ENCODE measurements at regions not wholly inside any gene's neighbourhood (a gene's known extent, or its start where the extent isn't known, plus 50 kb on each side); places are given as distances from the start of the nearest gene placed in this dataset.

DNA sequence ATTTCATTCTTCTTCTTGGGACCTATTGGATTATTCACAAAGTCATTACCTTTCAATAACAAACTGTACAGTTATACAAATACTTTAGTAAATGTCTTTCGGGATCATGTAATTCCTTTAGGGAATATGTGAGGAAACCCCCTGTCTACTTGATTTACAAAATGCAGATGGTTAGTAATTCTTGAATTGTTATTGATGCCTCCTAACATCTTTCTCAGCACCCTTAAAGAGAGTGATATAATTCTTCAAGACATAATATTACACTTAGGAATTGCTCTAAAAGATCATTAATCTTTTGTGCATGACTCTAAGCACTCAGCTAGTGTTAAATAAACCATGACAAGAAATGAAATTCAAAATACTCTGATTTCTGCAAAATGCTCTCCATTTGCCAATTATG is 988.1 kb upstream of the HS3ST1 start:
- peaks cover 1% of the 10 kb centered on the region; the same call in 1 of the 2 replicates for H3K9me3 ChIP-seq (ENCODE audit: insufficient read depth, low read length)
- no peak overlapping the region for H3K9ac ChIP-seq (ENCODE audit: insufficient read length, low read depth)
- H3K4me1 ChIP-seq (ENCODE audit: insufficient read depth, insufficient read length) = no peaks in the 10 kb centered on the region
- no peaks in the 10 kb centered on the region for H3K36me3 ChIP-seq (ENCODE audit: insufficient read depth, insufficient read length, low read length)
- no peak for DNase-seq (ENCODE audit: low read depth, low spot score)
- TF ChIP-seq SUZ12 (IDR thresholded peaks at IDR 0.05; ENCODE audit: extremely low read depth, insufficient read depth, insufficient read length) = no peak
- TF ChIP-seq ZNF274 (IDR thresholded peaks at IDR 0.05; ENCODE audit: low read depth, low read length) = no peak
- TF ChIP-seq YY1 (IDR thresholded peaks at IDR 0.05; ENCODE audit: insufficient read depth, insufficient read length) = no peak
- no peak overlapping the region for H3K4me3 ChIP-seq (ENCODE audit: insufficient read length, low read depth)
- H3K27me3 ChIP-seq (ENCODE audit: insufficient read depth, insufficient read length) = no peaks in the 10 kb centered on the region

DNA sequence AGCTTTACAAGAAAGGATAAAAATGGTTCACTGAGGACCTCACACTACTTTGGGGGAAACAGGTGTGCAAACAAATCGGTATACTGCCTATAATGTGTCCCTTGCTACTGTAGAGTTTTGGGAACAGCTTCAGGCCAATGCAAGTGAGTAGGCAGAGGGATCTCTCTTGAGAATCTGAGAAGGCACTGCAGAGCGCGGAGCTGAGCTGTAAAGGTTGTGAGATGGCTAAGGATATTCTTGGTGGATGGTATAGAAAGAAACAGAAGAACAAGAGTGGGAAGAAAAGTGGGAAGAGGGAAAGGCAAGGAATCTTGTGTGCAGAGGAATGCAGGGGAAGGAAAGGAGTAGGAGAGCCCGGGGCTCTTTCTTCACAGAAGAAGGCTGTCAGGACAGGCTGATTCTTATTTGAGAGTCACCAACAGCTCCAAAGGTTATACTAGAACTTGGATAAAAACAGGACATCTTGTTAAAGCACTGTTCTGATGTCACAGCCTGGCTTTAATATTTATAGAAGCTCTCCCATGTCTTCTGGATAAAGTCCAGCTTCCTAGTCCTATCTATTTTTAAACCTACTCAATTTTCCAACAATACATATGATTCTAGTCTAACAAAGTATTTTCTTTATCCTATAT is 985.6 kb upstream of the HS3ST1 start:
- no peak for TF ChIP-seq SUZ12 (IDR thresholded peaks at IDR 0.05; ENCODE audit: extremely low read depth, insufficient read depth, insufficient read length)
- TF ChIP-seq YY1 (IDR thresholded peaks at IDR 0.05; ENCODE audit: insufficient read depth, insufficient read length) = no peak
- TF ChIP-seq ZNF274 (IDR thresholded peaks at IDR 0.05; ENCODE audit: low read depth, low read length) = no peak
- Histone ChIP-seq H3K9ac (ENCODE audit: insufficient read length, low read depth) (no peak overlapping the region), H3K4me3 (ENCODE audit: insufficient read length, low read depth) (no peak overlapping the region), H3K9me3 (ENCODE audit: insufficient read depth, low read length) (no peaks in the 10 kb centered on the region), H3K27me3 (ENCODE audit: insufficient read depth, insufficient read length) (no peaks in the 10 kb centered on the region), H3K4me1 (ENCODE audit: insufficient read depth, insufficient read length) (no peaks in the 10 kb centered on the region), H3K36me3 (ENCODE audit: insufficient read depth, insufficient read length, low read length) (no peaks in the 10 kb centered on the region)
- DNase-seq (ENCODE audit: low read depth, low spot score) = no peak

- Histone ChIP-seq H3K36me3 (ENCODE audit: insufficient read depth, insufficient read length, low read length) (no peaks in the 10 kb centered on the region), H3K9me3 (ENCODE audit: insufficient read depth, low read length) (no peaks in the 10 kb centered on the region), H3K27me3 (ENCODE audit: insufficient read depth, insufficient read length) (no peaks in the 10 kb centered on the region), H3K4me1 (ENCODE audit: insufficient read depth, insufficient read length) (no peaks in the 10 kb centered on the region), H3K9ac (ENCODE audit: insufficient read length, low read depth) (no peak overlapping the region), H3K4me3 (ENCODE audit: insufficient read length, low read depth) (no peak overlapping the region)
- TF ChIP-seq ZNF274 (IDR thresholded peaks at IDR 0.05; ENCODE audit: low read depth, low read length) = no peak
- no peak for TF ChIP-seq YY1 (IDR thresholded peaks at IDR 0.05; ENCODE audit: insufficient read depth, insufficient read length)
- TF ChIP-seq SUZ12 (IDR thresholded peaks at IDR 0.05; ENCODE audit: extremely low read depth, insufficient read depth, insufficient read length) = no peak
- DNase-seq (ENCODE audit: low read depth, low spot score) = no peak
Measured at GRCh38 chr4:12411072-12411471, 982.4 kb upstream of the HS3ST1 start.

GRCh38 chr4:12409507-12410190 is 981.0 kb upstream of the HS3ST1 start:
- DNase-seq (ENCODE audit: low read depth, low spot score) = no peak
- H3K9ac ChIP-seq (ENCODE audit: insufficient read length, low read depth) = no peak overlapping the region
- no peak overlapping the region for H3K4me3 ChIP-seq (ENCODE audit: insufficient read length, low read depth)
- H3K4me1 ChIP-seq (ENCODE audit: insufficient read depth, insufficient read length) = no peaks in the 10 kb centered on the region
- no peaks in the 10 kb centered on the region for H3K36me3 ChIP-seq (ENCODE audit: insufficient read depth, insufficient read length, low read length)
- no peaks in the 10 kb centered on the region for H3K27me3 ChIP-seq (ENCODE audit: insufficient read depth, insufficient read length)
- no peaks in the 10 kb centered on the region for H3K9me3 ChIP-seq (ENCODE audit: insufficient read depth, low read length)
- TF ChIP-seq YY1 (IDR thresholded peaks at IDR 0.05; ENCODE audit: insufficient read depth, insufficient read length) (no peak), ZNF274 (IDR thresholded peaks at IDR 0.05; ENCODE audit: low read depth, low read length) (no peak), SUZ12 (IDR thresholded peaks at IDR 0.05; ENCODE audit: extremely low read depth, insufficient read depth, insufficient read length) (no peak)

GRCh38 chr4:12408364-12408763 is 979.7 kb upstream of the HS3ST1 start:
- H3K27me3 ChIP-seq (ENCODE audit: insufficient read depth, insufficient read length) = no peaks in the 10 kb centered on the region
- no peak for TF ChIP-seq SUZ12 (IDR thresholded peaks at IDR 0.05; ENCODE audit: extremely low read depth, insufficient read depth, insufficient read length)
- no peak for DNase-seq (ENCODE audit: low read depth, low spot score)
- H3K4me1 ChIP-seq (ENCODE audit: insufficient read depth, insufficient read length) = no peaks in the 10 kb centered on the region
- H3K9ac ChIP-seq (ENCODE audit: insufficient read length, low read depth) = no peak overlapping the region
- H3K9me3 ChIP-seq (ENCODE audit: insufficient read depth, low read length) = no peaks in the 10 kb centered on the region
- H3K4me3 ChIP-seq (ENCODE audit: insufficient read length, low read depth) = no peak overlapping the region
- no peaks in the 10 kb centered on the region for H3K36me3 ChIP-seq (ENCODE audit: insufficient read depth, insufficient read length, low read length)

- H3K9ac ChIP-seq (ENCODE audit: insufficient read length, low read depth) = no peak overlapping the region
- H3K27me3 ChIP-seq (ENCODE audit: insufficient read depth, insufficient read length) = no peaks in the 10 kb centered on the region
- no peak overlapping the region for H3K4me3 ChIP-seq (ENCODE audit: insufficient read length, low read depth)
- no peak for TF ChIP-seq SUZ12 (IDR thresholded peaks at IDR 0.05; ENCODE audit: extremely low read depth, insufficient read depth, insufficient read length)
- no peak for TF ChIP-seq ZNF274 (IDR thresholded peaks at IDR 0.05; ENCODE audit: low read depth, low read length)
- TF ChIP-seq YY1 (IDR thresholded peaks at IDR 0.05; ENCODE audit: insufficient read depth, insufficient read length) = no peak
- no peaks in the 10 kb centered on the region for H3K36me3 ChIP-seq (ENCODE audit: insufficient read depth, insufficient read length, low read length)
- H3K4me1 ChIP-seq (ENCODE audit: insufficient read depth, insufficient read length) = no peaks in the 10 kb centered on the region
- no peak for DNase-seq (ENCODE audit: low read depth, low spot score)
- no peaks in the 10 kb centered on the region for H3K9me3 ChIP-seq (ENCODE audit: insufficient read depth, low read length)
Measured at GRCh38 chr4:12403175-12403574, 974.5 kb upstream of the HS3ST1 start.

DNA sequence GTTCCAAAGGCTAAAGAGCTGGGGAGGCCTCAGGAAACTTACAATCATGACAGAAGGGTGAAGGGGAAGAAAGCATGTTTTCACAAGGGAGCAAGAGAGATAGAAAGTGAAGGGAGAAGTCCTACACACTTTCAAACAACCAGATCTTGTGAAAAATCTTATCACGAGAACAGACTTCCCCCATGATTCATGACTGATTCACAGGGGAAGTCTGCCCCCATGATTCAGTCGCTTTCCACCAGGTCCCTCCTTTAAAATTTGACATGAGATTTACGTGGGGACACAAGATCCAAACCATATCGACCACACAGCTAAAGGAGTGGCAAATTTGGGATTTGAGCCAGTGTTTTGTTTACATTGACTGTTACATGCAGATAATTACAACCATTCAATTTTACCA is 971.1 kb upstream of the HS3ST1 start:
- Histone ChIP-seq H3K9ac (ENCODE audit: insufficient read length, low read depth) (no peak overlapping the region), H3K4me3 (ENCODE audit: insufficient read length, low read depth) (no peak overlapping the region), H3K9me3 (ENCODE audit: insufficient read depth, low read length) (no peaks in the 10 kb centered on the region), H3K27me3 (ENCODE audit: insufficient read depth, insufficient read length) (no peaks in the 10 kb centered on the region), H3K36me3 (ENCODE audit: insufficient read depth, insufficient read length, low read length) (no peaks in the 10 kb centered on the region), H3K4me1 (ENCODE audit: insufficient read depth, insufficient read length) (no peaks in the 10 kb centered on the region)
- DNase-seq (ENCODE audit: low read depth, low spot score) = no peak
- TF ChIP-seq YY1 (IDR thresholded peaks at IDR 0.05; ENCODE audit: insufficient read depth, insufficient read length) = no peak
- no peak for TF ChIP-seq ZNF274 (IDR thresholded peaks at IDR 0.05; ENCODE audit: low read depth, low read length)
- TF ChIP-seq SUZ12 (IDR thresholded peaks at IDR 0.05; ENCODE audit: extremely low read depth, insufficient read depth, insufficient read length) = no peak

All from NT2/D1 (cell line).